GM21576 (cell line): ENCODE measurements at regions not wholly inside any gene's neighbourhood (a gene's known extent, or its start where the extent isn't known, plus 50 kb on each side); places are given as distances from the start of the nearest gene placed in this dataset.

Experiments
- ATAC-seq: cut with Tn5 transposase; IDR thresholded peaks from one replicate; pipeline ENCODE4 v1.9.1; 2021; ENCODE audit warnings: mild to moderate bottlenecking, moderate library complexity; ENCODE audit not compliant: unreplicated experiment

DNA sequence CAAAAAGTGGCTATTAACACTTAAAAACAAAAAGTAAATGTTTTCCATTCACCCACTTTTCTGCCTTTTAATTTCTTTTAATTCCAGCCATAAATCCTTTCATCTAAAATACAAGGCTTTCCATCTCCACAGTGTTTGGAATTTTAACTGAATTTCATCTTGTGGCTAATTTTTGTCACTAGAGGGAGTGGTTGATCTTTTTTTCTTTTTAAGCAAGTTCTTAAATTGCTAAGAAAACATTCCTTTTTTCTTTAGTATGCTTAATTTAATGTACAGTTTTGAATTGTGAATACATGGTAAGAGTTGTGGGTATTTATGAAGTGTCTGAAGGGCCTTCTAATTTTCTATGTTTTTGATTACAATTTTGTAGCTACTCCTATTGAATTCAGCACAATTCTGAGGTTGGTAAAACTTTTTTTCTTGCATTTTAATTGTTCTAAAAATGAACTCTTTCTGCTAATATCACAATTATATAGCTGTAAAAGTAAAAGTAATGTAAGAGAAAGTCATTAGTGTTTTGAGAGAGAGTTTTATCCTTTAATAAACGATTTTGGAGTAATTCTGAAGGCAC, 54.9 kb upstream of the ANK3 start:
- no peak for ATAC-seq

DNA sequence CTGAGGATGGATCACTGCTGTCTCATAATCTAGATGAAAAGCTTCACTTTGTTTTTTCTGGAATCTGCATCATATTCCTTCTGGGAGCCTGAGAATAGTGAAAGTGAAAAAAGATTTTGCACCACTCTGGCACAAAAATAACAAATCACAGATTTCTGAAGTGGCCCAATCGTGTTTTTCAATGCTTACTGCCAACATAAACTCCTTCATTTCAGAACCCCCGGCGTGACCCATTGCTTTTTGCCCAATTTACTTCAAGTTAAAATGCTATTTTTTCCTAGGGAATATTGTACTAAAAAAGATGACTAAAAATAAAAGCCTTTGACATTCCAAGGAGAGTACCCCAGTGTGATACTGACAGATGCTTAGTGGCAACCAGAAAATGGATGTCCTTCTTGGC, 53.7 kb upstream of the ANK3 start:
- no peak for ATAC-seq

DNA sequence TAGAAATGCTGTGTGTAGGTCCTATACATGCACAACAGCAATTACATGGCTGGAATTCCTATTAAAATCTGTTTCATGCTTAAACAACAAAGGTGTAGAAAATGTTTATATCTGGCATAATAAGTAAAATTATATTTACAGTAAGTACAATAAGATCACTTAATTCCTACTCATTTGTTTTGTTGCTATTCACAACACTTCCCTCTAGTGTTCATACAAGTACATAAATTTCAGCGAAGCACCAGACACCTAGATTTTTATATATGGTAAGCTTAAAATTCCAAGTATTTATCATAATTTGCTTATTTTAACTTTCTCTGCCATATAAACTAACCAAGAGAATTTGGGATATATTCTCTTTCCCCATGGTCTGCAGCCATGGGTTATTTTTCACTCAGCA, 51.8 kb upstream of the ANK3 start:
- no peak for ATAC-seq

DNA sequence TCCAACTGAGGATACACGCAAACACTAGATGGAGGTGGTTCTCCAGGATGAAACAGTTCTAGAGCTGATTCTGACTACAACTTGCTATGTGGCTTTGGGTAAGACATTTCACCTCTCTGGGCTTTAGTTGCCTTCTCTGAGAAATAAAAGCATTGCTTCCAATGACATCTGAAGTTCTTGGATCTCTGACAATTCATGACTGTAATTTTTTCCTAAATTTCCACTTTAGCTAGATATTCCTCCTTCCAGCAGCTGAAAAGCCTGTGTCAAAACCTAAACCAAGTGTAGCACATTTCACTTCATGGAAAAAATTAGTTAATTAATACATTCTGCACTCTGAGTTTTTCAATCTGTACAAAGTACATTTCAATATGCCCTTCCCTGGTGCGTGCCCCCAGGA, 50.0 kb upstream of the ANK3 start:
- no peak for ATAC-seq
